ENCODE measurements at regions not wholly inside any gene's neighbourhood (a gene's known extent, or its start where the extent isn't known, plus 50 kb on each side); places are given as distances from the start of the nearest gene placed in this dataset.

DNA sequence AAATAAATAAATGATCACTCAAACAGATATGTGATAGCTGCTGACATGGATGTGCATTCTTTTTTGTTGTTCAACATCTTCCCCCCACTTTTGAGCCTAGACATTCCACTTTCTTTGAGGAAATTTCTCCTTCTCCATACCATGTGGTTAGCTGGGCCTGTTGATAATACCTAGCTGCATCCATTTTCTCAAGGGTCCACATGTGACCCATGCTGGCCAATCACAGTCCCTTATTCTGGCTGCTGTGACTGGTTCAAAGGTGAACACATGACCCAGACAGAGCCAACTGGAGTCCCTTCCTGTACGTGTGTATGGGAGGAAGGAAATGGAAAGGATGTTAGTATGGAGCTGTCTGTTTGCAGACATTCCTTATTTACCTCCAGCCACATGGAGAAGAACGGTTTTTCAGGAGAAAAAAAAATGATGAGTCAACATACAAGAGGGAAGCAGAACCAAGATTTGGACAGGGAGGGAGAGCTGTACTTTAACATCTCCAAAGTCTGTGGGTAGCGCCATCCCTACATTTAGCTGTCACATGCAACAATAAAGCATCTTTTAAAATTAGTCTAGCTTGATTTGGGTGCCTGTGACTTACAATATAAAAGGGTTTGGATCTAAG lies 391.7 kb upstream of the TBX3 start:
- TF ChIP-seq EP300 (conservative IDR thresholded peaks at IDR 0.05; ENCODE audit: poor library complexity, severe bottlenecking): no peak
- TF ChIP-seq RAD21 (conservative IDR thresholded peaks at IDR 0.05): no peak
- TF ChIP-seq CTCF (IDR thresholded peaks at IDR 0.05; ENCODE audit: poor library complexity, severe bottlenecking): no peak
